ENCODE measurements at regions not wholly inside any gene's neighbourhood (a gene's known extent, or its start where the extent isn't known, plus 50 kb on each side); places are given as distances from the start of the nearest gene placed in this dataset.

GRCh38 chr15:62932436-62932835 is 110.1 kb upstream of the TPM1 start:
- Histone ChIP-seq H3K79me2 (ENCODE audit: low read length) (no peaks in the 10 kb centered on the region), H2AFZ (ENCODE audit: low read length) (no peak overlapping the region), H3K36me3 (replicated peaks; ENCODE audit: insufficient read depth, low read length) (no peaks in the 10 kb centered on the region), H3K4me3 (ENCODE audit: low read length) (no peak overlapping the region), H3K9me2 (replicated peaks; ENCODE audit: insufficient read depth, low read length) (no peaks in the 10 kb centered on the region), H4K20me1 (ENCODE audit: insufficient read depth, low read length) (no peaks in the 10 kb centered on the region), H3K27me3 (replicated peaks; ENCODE audit: insufficient read depth, low read length) (no peaks in the 10 kb centered on the region), H3F3A (ENCODE audit: insufficient read depth, low read length) (no peaks in the 10 kb centered on the region), H3K4me2 (ENCODE audit: low read depth, low read length) (no peak overlapping the region), H3K9me3 (replicated peaks; ENCODE audit: insufficient read depth, low read length) (no peaks in the 10 kb centered on the region), H3K27ac (ENCODE audit: low read length) (no peak overlapping the region), H3K4me1 (ENCODE audit: low read length) (no peaks in the 10 kb centered on the region; the same call in 1 of the 2 replicates), H3K9ac (ENCODE audit: low read length) (no peak overlapping the region)
- TF ChIP-seq EZH2phosphoT487 (IDR thresholded peaks at IDR 0.05; ENCODE audit: low read length) (no peak), CTCF (IDR thresholded peaks at IDR 0.05; ENCODE audit: low read length) (no peak), EZH2 (optimal IDR thresholded peaks at IDR 0.05; ENCODE audit: low read depth, low read length) (no peak)
- DNase-seq = no peak

- Histone ChIP-seq H3K9me2 (replicated peaks; ENCODE audit: insufficient read depth, low read length) (no peaks in the 10 kb centered on the region), H3K36me3 (replicated peaks; ENCODE audit: insufficient read depth, low read length) (no peaks in the 10 kb centered on the region), H3K79me2 (ENCODE audit: low read length) (no peaks in the 10 kb centered on the region), H2AFZ (ENCODE audit: low read length) (no peak overlapping the region), H3K4me2 (ENCODE audit: low read depth, low read length) (no peak overlapping the region), H3K9ac (ENCODE audit: low read length) (no peak overlapping the region), H4K20me1 (ENCODE audit: insufficient read depth, low read length) (no peaks in the 10 kb centered on the region), H3F3A (ENCODE audit: insufficient read depth, low read length) (no peaks in the 10 kb centered on the region), H3K27me3 (replicated peaks; ENCODE audit: insufficient read depth, low read length) (no peaks in the 10 kb centered on the region), H3K27ac (ENCODE audit: low read length) (no peak overlapping the region), H3K4me1 (ENCODE audit: low read length) (no peaks in the 10 kb centered on the region; the same call in 1 of the 2 replicates), H3K9me3 (replicated peaks; ENCODE audit: insufficient read depth, low read length) (no peaks in the 10 kb centered on the region), H3K4me3 (ENCODE audit: low read length) (no peak overlapping the region)
- no peak for DNase-seq
- TF ChIP-seq EZH2phosphoT487 (IDR thresholded peaks at IDR 0.05; ENCODE audit: low read length) (no peak), EZH2 (optimal IDR thresholded peaks at IDR 0.05; ENCODE audit: low read depth, low read length) (no peak), CTCF (IDR thresholded peaks at IDR 0.05; ENCODE audit: low read length) (no peak)
These were observed 109.2 kb upstream of the TPM1 start for GRCh38 chr15:62933386-62933785.

GRCh38 chr15:62934236-62934971 is 108.1 kb upstream of the TPM1 start:
- no peaks in the 10 kb centered on the region for H3F3A ChIP-seq (ENCODE audit: insufficient read depth, low read length)
- no peaks in the 10 kb centered on the region for H3K9me3 ChIP-seq (replicated peaks; ENCODE audit: insufficient read depth, low read length)
- TF ChIP-seq EZH2phosphoT487 (IDR thresholded peaks at IDR 0.05; ENCODE audit: low read length) (no peak), EZH2 (optimal IDR thresholded peaks at IDR 0.05; ENCODE audit: low read depth, low read length) (no peak), CTCF (IDR thresholded peaks at IDR 0.05; ENCODE audit: low read length) (no peak)
- no peak overlapping the region for H3K4me3 ChIP-seq (ENCODE audit: low read length)
- no peak for DNase-seq
- H2AFZ ChIP-seq (ENCODE audit: low read length) = no peak overlapping the region
- no peaks in the 10 kb centered on the region for H3K27me3 ChIP-seq (replicated peaks; ENCODE audit: insufficient read depth, low read length)
- no peak overlapping the region for H3K9ac ChIP-seq (ENCODE audit: low read length)
- H3K79me2 ChIP-seq (ENCODE audit: low read length) = no peaks in the 10 kb centered on the region
- no peak overlapping the region for H3K27ac ChIP-seq (ENCODE audit: low read length)
- no peaks in the 10 kb centered on the region for H4K20me1 ChIP-seq (ENCODE audit: insufficient read depth, low read length)
- H3K36me3 ChIP-seq (replicated peaks; ENCODE audit: insufficient read depth, low read length) = no peaks in the 10 kb centered on the region
- H3K4me1 ChIP-seq (ENCODE audit: low read length) = no peaks in the 10 kb centered on the region; the same call in 1 of the 2 replicates
- no peak overlapping the region for H3K4me2 ChIP-seq (ENCODE audit: low read depth, low read length)
- H3K9me2 ChIP-seq (replicated peaks; ENCODE audit: insufficient read depth, low read length) = no peaks in the 10 kb centered on the region

Data from MM.1S (cell line).